IMR-90 (cell line): ENCODE measurements at regions not wholly inside any gene's neighbourhood (a gene's known extent, or its start where the extent isn't known, plus 50 kb on each side); places are given as distances from the start of the nearest gene placed in this dataset.

ENCODE experiments used
- BHLHE40 ChIP-seq: fragments of 150-350 bp; IDR thresholded peaks from 2 replicates; pipeline ENCODE4 v1.6.1; 2016; ENCODE audit warnings: mild to moderate bottlenecking, low read depth, low read length
- CHD1 ChIP-seq: IDR thresholded peaks from 2 replicates; pipeline ENCODE4 v1.6.1; 2012; ENCODE audit warnings: low read depth, low read length, improper control_type of control experiment
- POLR2A ChIP-seq: IDR thresholded peaks from 2 replicates; pipeline ENCODE4 v1.6.1; 2012; ENCODE audit warnings: mild to moderate bottlenecking, low read depth, low read length
- SMC3 ChIP-seq: fragments of 150-350 bp; IDR thresholded peaks from 2 replicates; pipeline ENCODE4 v1.6.1; 2016; ENCODE audit warnings: low read depth, mild to moderate bottlenecking, antibody characterized with exemption, low read length, moderate library complexity
- TF ChIP-seq, protein P1 (sequence below): conservative IDR thresholded peaks from 2 replicates; pipeline ENCODE4 v1.5.1; 2012; ENCODE audit warnings: mild to moderate bottlenecking, low read depth, low read length, improper control_type of control experiment

DNA sequence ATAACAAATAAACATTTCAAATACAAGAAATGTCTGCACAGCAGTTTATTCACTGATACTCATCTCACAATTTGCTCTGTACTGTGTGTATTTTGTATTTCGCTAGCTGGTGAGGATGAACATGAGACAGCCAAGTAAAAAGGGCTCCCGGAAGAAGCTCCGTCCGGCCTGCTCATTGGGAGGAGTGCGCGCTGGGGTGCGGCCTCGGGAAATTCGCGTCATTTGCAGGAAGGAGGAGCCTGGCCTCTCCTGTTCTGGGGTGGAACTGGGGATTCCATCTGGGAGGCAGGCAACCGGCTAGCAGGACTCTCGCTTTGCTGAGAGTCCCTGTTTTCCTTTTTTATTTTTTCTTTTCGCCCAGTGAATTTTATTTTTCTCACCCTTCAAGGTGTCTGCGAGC is 368.4 kb upstream of the TMEM132C start:
- TF ChIP-seq, protein P1, sequence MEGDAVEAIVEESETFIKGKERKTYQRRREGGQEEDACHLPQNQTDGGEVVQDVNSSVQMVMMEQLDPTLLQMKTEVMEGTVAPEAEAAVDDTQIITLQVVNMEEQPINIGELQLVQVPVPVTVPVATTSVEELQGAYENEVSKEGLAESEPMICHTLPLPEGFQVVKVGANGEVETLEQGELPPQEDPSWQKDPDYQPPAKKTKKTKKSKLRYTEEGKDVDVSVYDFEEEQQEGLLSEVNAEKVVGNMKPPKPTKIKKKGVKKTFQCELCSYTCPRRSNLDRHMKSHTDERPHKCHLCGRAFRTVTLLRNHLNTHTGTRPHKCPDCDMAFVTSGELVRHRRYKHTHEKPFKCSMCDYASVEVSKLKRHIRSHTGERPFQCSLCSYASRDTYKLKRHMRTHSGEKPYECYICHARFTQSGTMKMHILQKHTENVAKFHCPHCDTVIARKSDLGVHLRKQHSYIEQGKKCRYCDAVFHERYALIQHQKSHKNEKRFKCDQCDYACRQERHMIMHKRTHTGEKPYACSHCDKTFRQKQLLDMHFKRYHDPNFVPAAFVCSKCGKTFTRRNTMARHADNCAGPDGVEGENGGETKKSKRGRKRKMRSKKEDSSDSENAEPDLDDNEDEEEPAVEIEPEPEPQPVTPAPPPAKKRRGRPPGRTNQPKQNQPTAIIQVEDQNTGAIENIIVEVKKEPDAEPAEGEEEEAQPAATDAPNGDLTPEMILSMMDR = no peak
- no peak for TF ChIP-seq POLR2A
- no peak for TF ChIP-seq BHLHE40
- TF ChIP-seq CHD1 = no peak
- TF ChIP-seq SMC3 = no peak
